NCI-H1694 (cell line): ENCODE measurements at regions not wholly inside any gene's neighbourhood (a gene's known extent, or its start where the extent isn't known, plus 50 kb on each side); places are given as distances from the start of the nearest gene placed in this dataset.

Source experiments
- DNase-seq: peaks from one replicate; lab custom pipeline; 2025; lab: John Stamatoyannopoulos, UW

DNA sequence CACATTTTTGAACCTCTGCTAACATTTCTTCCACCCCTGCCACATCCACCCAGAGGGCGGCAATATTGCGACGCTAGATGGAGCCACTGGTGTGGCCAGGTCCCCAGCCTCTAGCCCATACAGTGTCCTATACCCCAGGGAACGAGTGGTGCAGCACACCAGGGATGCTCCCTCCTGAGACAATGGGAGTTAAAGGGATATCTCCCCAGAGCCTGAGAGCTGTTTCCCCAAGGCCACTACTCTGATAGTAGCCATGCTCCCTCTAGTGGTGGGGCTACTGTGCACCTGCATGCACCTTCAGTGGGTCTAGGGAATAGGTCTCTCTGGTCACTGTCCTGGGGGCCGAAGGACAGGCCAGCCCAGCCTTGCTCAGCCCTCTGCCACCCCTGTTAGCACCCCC, 336.4 kb upstream of the FSHR start:
- no peak for DNase-seq

DNA sequence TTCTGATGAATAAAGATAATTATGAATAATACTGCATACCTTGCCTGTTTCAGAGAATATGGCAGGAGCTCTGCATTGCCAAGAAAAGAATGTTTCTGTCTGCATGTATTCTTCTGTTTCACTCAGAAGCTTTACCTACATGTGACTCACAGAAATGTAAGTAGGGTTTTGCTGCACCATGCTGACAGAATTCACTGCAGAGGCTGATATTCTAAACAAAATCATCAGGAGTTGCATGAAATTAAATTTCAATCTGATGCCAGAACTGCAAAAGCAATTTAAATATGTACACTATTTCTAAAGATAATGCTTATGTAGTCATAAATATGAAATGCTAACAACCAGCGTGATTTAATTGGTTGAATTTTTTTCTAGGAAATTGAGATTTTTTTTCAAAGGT, 332.8 kb upstream of the FSHR start:
- no peak for DNase-seq

DNA sequence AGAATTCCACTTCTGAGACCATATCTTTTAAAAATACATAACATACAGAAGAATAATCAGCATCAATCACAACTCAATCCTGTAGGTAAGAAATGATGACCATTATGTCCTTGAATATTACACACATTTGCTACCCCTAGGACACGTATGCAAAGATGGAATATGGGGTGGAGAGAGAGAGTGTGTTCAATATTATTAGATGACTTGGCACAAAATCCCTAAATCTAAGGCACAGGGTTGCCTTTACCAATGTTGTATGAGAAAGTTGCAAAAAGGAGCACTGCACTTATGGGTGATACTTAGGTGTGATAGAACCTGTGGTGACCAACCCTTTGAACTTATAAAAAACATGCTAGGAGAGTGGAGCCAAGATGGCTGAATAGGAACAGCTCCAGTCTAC, 326.2 kb upstream of the FSHR start:
- DNase-seq, result no peak

DNA sequence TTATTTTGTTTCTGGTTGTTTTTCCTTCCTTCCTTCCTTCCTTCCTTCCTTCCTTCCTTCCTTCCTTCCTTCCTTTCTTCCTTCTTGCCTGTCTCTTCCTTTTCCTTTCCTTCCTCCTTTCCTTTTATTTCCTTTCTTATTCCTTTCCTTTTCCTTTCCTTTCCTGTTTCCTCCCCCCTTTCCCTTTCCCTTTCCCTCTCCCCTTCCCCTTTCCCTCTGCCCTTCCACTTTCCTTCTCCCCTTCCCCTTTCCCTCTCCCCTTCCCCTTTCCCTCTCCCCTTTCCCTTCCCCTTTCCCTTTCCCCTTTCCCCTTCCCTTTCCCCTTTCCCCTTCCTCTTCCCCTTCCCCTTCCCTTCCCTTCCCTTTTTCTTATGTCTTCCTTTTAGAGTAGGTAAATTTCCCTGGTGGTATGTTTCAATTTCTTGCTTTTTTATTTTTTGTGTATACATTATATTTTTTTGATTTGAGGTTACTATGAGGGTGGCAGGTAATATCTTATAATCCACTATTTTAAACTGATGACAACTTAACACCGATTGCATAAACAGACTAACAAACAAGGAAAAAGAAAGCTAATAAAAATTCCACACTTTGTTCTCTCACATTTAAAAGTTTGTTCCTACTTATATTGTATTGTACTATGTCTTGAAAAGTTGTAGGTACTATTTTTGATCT, 311.0 kb upstream of the FSHR start:
- no peak for DNase-seq

DNA sequence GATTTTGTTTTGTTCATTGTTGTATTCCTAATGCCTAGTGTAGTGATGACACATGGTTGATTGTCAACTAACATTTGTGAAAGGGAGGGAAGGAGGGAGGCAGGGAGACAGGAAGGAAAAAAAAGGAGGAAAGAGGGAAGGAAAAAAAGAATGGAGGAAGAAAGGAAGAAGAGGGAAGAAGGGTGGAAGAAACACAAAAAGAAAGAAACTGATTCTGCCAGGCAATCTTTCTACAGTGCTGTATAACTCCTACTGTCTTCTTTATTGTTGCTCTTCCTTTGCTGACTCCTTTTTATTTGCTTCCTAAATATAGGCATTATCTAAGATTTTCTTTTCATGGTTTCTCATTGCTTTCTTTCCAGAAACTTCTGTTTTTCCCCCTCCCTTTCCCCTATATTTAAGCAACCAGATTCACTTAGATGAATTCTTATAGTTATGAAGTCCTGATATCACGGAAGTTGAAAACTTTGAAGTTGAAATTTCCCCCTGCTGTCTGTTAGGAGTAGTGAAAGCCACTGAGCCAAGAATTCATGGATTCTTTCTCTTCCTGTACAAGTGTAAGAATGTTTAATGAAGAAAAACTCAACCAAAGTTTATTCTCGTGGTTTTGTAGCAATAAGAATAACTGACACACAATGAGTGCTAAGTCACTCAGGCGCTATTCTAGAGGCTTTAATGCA, 305.1 kb upstream of the FSHR start:
- DNase-seq, result no peak

DNA sequence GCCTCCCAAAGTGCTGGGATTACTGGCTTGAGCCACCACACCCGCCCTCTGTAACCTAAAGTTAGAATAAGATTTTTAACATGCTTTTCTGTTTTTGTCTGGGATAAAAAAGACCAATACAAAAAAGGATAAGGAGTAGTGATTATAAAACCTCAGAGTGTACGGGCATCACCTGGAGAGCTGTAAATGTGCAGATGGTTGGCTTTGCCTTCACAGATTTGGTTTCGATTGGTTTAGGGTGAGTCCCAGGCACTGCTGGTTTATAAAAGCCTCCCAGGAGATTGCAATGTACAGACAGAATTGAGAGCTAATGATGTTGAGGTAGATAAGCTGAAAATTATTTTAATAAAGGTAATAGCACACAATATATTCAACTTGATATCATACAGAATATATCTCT, 289.7 kb upstream of the FSHR start:
- DNase-seq, result no peak

DNA sequence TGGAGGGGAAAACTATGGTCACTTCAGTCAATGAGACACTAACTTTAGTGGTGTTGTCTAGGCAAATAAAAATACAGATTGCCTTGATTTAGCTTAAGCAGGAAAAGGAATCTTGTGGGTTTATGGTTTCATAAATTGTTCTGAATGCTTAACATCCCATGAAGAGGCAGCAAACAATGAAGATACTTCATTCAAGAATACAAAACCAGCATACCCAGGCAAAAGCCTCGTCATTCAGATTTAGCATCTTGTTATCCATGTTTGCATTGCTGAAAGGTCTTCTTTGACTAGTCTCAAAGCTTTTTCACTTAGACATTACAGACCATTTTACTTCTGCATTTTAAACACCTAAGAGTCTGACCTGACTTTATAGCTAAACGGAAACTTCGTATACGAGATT, 272.7 kb upstream of the FSHR start:
- no peak for DNase-seq

DNA sequence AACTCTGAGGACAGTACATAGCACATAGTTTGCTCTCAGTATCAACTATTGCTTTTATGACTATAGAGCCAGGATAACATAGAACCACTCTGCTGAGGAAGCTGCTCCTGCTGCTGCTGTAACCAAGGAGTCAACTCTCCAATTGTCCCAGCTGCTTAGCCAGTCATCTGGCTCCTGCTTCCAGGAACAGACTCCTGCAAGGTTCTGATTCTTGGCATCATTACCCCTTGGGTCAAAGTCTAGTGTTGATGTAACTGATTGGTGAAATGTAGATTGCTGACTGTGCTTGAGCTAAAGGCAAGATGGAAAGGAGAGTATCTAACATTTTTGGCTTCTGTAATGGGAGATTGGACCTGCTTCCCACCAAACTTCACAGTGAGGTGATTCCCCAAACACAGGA, 261.9 kb upstream of the FSHR start:
- DNase-seq, result no peak

DNA sequence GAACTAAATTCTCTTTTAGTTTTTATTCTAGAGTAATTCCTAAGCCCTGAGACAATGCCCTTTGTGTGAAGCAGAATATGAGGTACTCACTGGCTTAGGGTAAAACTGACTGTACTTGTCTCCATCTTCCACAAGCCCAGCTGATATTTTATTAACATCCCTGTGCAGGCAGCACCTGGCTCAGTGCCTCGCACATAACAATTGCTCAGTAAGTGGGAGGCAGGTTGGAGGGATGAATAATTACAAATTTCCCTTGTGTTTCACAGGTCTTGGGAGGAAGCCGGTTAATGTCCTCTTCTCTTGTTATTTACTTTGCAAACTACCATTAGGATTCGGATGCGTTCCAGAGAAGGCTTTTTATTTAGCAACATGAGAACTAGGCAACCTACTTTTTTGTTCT, 249.8 kb upstream of the FSHR start:
- DNase-seq, result no peak

DNA sequence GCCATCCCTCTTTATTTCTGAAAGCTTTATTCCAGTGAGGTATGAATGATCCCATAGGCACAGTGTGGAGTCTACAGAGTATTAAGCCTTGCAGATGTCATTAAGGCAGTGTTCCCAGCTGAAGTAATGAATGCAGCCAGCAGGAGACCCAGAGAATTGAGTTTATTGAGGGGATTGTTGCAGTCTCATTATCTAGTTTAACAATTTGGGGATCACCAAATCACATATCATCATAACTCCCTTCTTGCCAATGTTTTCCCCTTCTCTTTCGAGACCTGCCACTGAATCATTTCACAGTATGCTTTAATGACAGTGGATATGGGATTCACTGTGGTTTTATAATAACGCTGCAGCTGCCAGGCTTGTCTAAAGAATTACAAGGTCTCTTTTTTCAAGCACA, 249.3 kb upstream of the FSHR start:
- no peak for DNase-seq

DNA sequence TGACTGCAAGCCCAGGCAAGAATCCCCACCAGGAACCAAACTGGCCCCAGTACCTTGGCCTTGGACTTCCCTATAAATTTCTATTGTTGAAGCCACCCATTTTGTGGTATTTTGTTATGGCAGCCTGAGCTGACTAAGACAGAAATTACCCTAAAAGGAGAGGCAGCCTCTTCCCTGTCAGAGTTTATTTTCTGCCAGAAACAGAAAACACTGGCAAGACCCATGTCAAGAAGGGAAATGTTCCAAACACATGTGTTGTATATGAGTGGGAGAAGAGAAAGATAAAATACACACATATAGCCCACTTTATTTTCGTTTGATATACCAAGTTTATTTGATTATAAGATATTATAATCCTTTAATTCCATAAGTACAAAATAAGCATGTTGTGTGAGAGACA, 225.1 kb upstream of the FSHR start:
- no peak for DNase-seq

DNA sequence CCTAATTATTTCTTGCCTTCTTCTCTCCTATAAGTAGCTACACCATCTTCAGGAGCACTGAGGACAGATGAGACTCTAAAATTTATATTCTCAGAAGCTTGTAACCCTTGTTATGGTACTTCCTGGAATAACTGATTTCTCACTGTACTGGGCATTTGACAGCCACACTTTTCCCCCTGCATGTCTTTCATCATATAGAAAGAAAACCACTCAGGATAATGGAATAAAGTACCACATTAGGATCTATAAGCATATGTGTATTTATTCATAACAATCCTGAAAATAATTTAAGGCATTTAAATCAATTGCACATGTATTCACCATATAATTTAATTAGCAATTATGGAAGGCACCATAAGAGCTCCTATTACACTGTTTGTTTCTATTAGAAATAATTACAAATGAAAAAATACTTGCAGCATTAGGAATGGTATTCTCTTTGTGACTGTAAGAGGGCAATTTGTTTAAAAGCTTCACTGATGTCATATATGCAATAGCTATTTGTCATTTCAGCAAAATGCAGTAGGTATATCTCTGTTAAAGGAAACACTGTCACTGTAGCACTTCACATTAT, 216.9 kb upstream of the FSHR start:
- DNase-seq, result no peak

DNA sequence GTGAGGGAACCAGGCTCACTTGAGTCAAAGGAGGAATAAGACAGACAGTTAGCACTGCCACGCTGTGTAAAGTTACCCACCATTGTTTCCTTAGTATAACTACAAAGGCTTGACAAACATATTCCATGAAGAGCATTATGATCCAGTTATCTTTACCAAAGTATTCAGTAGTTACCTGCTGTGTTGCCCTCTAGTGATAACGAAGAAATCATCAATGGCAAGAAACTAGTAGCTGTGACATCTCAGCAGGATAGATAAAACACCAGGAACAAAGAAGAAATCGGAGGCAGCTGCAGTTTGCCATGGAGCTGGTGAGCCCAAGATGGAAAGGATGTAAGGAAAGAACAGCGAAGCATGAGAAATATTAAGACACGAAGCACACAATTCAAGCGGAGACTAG, 215.3 kb upstream of the FSHR start:
- no peak for DNase-seq

DNA sequence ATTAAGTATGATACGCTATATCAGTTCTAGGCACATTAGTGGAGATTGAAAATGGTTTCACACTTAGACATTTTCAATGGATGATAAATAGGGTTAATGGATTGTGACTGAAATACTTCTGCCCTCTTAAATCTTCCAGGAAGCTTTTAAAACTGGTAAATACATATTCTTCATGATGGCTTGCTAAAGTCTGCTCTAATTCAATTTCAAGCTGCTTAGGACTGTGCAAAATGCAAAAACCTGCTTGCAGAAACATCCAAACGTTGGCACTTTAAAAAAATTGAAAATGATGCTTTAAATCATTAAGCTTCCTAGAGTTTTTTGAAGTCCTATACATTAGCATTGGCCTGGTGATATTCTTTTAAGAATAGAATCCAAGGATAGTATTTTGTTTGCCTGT, 214.8 kb upstream of the FSHR start:
- DNase-seq, result no peak

DNA sequence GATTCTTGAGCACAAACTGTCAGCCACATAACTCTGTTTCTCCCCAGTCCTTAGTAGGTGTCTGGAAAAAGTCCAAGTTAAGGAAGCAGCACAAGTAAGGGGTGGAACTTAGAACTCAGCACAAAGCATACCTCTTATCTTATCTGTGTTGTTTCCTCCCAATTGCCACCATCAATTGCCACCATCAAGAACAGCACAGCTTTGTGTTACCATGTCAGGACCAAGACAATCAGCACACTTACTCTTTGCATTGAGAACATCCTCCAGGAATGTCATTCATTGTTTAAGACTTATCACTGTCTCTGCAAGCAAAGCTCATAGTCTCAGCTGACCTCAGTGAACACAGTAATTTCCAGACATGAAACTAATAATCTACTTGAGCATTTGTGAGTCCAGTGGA, 212.7 kb upstream of the FSHR start:
- DNase-seq, result no peak

DNA sequence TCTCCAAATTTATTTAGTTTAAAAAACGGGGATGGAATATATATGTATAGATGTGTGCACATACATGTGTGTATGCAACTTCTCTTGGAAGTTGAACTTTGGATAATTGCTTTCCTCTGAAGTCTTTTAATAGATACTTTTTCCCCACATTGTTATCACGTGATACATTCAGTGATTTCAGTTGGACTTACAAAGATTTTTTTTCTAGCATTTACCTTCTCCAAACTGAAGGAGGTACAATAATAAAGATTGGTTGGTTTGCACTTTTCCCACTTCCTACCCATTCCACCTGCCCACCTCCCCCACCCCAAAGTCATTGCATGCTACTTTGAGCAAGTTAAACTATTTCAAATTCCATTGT, 206.1 kb upstream of the FSHR start:
- no peak for DNase-seq

DNA sequence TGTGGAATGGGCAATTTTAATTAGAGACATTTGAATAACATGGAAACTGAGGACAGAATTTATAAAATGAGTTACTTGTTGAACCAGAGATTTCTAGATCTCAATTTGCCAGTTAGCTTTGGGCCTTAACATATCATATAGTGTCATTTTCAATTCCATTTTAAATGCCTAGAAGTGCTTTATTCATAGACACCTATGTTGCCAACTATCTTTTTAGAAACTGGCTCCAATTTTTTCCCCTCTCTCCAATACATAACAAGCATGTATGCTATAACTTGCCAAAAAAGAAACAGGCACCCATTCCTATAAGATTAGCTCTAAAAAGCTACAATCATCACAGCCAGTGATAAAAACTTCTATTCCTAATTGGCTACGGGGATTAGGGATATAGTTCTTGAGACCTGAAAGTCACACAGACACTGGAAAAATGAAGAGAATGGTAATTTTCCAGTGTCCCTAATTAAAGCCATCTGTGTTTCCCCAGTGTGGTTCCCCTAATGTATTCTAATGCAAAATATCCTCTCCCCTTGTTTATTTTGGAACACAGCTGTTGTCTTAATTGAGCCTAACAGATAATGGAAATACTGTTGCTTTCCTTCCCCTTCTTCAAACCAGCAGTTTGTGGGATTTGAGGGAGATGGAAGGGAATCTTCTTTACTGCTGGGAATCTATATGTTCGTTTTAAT, 205.5 kb upstream of the FSHR start:
- DNase-seq, result peak; percentile 63

DNA sequence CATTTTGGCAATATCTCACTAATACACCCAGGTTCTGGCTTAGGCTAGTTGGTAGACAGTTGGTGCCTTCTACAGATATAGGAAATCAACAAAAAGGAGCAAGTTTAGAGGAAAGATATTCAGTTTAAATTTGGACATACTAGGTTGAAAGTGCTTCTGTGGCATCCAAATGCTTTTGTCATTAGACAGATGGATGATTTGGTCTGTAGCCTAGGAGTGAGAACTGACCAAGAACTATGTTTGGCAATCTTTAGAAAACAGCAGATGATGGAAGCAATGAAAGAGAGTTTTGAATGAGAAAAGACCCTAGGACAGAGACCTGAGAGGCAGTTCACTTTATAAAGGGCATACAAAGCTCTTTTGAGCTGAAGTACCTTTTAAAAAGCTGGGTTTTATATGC, 201.3 kb upstream of the FSHR start:
- no peak for DNase-seq

DNA sequence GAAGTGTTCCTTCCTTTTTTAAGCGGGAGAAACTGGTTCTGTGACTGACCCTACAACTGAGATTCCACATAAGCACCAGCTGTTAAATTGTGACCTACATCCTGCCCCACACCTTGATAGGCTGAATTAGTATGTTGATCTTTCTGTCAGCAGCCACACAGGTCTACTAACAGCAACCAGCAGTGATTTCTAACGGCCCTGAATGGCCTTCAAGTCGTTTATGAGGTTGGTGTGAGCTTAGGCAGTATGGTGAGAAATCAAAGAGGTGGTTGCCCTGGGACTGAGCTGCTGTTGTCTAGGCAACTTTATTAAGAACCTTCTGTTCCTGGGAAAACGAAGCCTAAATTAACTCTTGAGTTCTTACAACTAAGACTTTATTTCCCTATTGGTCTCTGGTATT, 197.2 kb upstream of the FSHR start:
- no peak for DNase-seq

DNA sequence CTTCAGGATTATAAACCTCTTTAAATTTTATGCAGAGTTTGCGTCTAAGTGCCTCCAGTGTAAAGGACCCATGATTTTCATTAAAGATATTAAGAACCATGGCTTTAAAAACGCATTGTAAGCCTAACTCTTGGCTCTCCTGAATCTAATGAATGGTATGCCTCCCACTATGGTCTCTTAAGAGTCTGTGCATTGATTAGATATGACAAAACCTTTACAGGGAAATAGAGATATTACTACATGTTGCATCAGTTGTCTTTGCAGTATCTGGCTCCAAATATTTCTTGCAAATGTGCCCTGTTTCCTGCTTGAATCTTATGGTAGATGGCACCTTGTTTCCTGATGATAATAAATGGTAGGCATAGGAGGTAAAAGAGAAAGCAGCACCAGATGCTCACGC, 189.3 kb upstream of the FSHR start:
- DNase-seq, result no peak

DNA sequence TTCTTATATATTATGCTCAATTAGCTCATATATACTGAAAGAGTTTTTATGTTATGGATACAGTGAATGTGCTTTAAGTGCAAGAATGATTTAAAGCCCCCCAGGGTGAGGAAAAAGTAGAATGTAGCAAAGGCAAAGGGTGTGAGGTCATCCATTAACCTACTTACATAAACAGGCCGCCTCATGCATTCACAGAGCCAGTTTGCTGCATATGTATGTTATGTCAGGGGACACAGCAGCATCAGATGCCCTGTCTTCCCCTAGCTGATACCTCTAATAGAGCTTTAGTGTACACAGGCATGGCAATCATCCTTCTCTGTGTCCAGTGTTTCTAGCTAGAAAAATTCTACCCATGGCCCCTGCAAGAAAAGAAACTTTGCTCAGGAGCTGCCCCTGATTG, 187.8 kb upstream of the FSHR start:
- DNase-seq, result no peak

DNA sequence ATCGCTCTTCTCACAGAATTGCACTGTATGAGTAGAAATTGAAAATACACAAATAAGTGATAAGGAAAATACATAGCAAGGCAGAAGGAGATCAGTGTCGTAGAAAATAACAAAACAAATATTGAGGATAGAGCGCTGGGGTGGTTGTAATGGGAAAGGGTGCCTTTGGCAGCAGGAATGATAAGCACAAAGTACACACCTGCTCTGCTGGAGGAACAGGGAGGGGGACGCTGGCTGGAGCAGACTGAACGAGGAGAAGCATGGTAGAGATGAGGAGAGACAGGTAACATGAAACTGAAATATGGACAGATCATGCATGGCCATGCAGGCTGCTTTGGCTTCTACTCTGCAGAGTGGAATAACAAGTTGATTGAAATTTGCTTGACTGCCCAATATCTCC, 181.2 kb upstream of the FSHR start:
- no peak for DNase-seq

DNA sequence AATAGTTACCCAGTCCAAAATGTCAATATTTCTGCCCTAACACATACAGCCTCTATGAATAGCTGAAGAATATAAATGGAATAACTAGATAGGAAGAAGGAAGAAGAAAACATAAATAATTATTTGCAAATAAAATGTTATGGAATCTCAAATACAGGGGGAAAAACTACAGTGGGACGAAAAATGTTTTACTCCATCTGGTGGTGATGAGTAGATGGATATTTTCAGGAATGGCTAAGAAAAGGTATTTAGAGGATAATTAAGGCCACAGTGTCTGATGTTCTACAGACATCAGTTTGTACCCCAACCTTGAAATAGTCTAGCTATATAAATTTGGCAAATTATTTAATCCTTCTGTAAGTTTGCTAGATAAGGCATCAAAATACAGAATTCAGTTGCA, 178.1 kb upstream of the FSHR start:
- DNase-seq, result no peak
